OCI-LY1 (cell line): ENCODE measurements at regions not wholly inside any gene's neighbourhood (a gene's known extent, or its start where the extent isn't known, plus 50 kb on each side); places are given as distances from the start of the nearest gene placed in this dataset.
A peak's percentile ranks its signal among the peaks of the same experiment; 100 is the strongest.

Experiments used
- H2AFZ ChIP-seq: fragments of 200-600 bp; sonication (generic), shearing (Covaris generic); 2 replicates; pipeline ENCODE4 v1.6.0; 2014; ENCODE audit warnings: antibody characterized with exemption, mild to moderate bottlenecking, low read length
- H3F3A ChIP-seq: fragments of 200-600 bp; sonication (generic), shearing (Covaris generic); 2 replicates; pipeline ENCODE4 v1.6.0; 2014; ENCODE audit warnings: mild to moderate bottlenecking, antibody characterized with exemption, low read length, moderate library complexity; ENCODE audit not compliant: insufficient read depth
- H3K27ac ChIP-seq: fragments of 200-600 bp; sonication (generic); 2 replicates; pipeline ENCODE4 v1.5.1; 2014; ENCODE audit warnings: low read length, mixed run types, mild to moderate bottlenecking, low read depth; ENCODE audit not compliant: poor library complexity, severe bottlenecking
- H3K27me3 ChIP-seq: fragments of 200-600 bp; sonication (generic); 2 replicates; pipeline ENCODE4 v1.6.0; 2014; ENCODE audit warnings: antibody characterized with exemption, mild to moderate bottlenecking, low read length, moderate library complexity; ENCODE audit not compliant: insufficient read depth
- H3K36me3 ChIP-seq: fragments of 200-600 bp; sonication (generic); 2 replicates; pipeline ENCODE4 v1.6.1; 2014; ENCODE audit warnings: mild to moderate bottlenecking, antibody characterized with exemption, low read length, moderate library complexity, mixed read lengths; ENCODE audit not compliant: insufficient read depth
- H3K4me1 ChIP-seq: fragments of 200-600 bp; sonication (generic); 2 replicates; pipeline ENCODE4 v1.5.1; 2014; ENCODE audit warnings: mild to moderate bottlenecking, low read length, moderate library complexity; ENCODE audit not compliant: insufficient read depth, severe bottlenecking
- H3K4me2 ChIP-seq: fragments of 200-600 bp; sonication (generic), shearing (Covaris generic); 2 replicates; pipeline ENCODE4 v1.6.1; 2014; ENCODE audit warnings: low read length
- H3K4me3 ChIP-seq: fragments of 200-600 bp; sonication (generic); 2 replicates; pipeline ENCODE4 v1.5.1; 2014; ENCODE audit warnings: low read length, low read depth, mild to moderate bottlenecking, mixed read lengths; ENCODE audit not compliant: poor library complexity, severe bottlenecking
- H3K79me2 ChIP-seq: fragments of 200-600 bp; shearing (Covaris generic); 2 replicates; pipeline ENCODE4 v1.6.1; 2016; ENCODE audit warnings: mixed run types, low read length, mixed read lengths; ENCODE audit not compliant: insufficient read depth
- H3K9ac ChIP-seq: fragments of 200-600 bp; sonication (generic), shearing (Covaris generic); 2 replicates; pipeline ENCODE4 v1.6.1; 2014; ENCODE audit warnings: mild to moderate bottlenecking, low read length, mixed read lengths
- H3K9me2 ChIP-seq: fragments of 200-600 bp; sonication (generic), shearing (Covaris generic); 2 replicates; pipeline ENCODE4 v1.6.1; 2014; ENCODE audit warnings: low read depth, mild to moderate bottlenecking, low read length, mixed read lengths
- H3K9me3 ChIP-seq: fragments of 200-600 bp; shearing (Covaris generic); 2 replicates; pipeline ENCODE4 v1.6.1; 2014; ENCODE audit warnings: low read length, mixed read lengths
- H4K20me1 ChIP-seq: fragments of 200-600 bp; sonication (generic), shearing (Covaris generic); 2 replicates; pipeline ENCODE4 v1.6.0; 2016; ENCODE audit warnings: mild to moderate bottlenecking, low read length; ENCODE audit not compliant: insufficient read depth
- CTCF ChIP-seq: fragments of 200-600 bp; sonication (generic), shearing (Covaris generic); IDR thresholded peaks from 2 replicates; pipeline ENCODE4 v1.5.1; 2017; ENCODE audit warnings: mild to moderate bottlenecking, antibody characterized with exemption, low read length, moderate library complexity, mixed read lengths
- EZH2 ChIP-seq: fragments of 200-600 bp; sonication (generic), shearing (Covaris generic); IDR thresholded peaks from 2 replicates; pipeline ENCODE4 v1.8.0; 2017; ENCODE audit warnings: borderline replicate concordance, mixed run types, mild to moderate bottlenecking, antibody characterized with exemption, low read length, moderate library complexity, mixed read lengths

- Histone ChIP-seq H3K9me2 (no peaks in the 10 kb centered on the region), H3K9ac (no peak overlapping the region)
Observed at GRCh38 chr6:100259865-100260264, 204.9 kb downstream of the SIM1 start.

GRCh38 chr6:100258752-100259151 lies 206.0 kb downstream of the SIM1 start:
- Histone ChIP-seq H3K36me3 (no peaks in the 10 kb centered on the region), H3K4me2 (peak overlapping the region; percentile 5; the same call in 1 of the 2 replicates), H3K9me2 (no peaks in the 10 kb centered on the region), H3K4me3 (no peak overlapping the region), H3K27me3 (no peaks in the 10 kb centered on the region), H2AFZ (peak overlapping the region; percentile 91; the same call in 1 of the 2 replicates), H3K79me2 (no peaks in the 10 kb centered on the region), H3K4me1 (peaks cover 25% of the 10 kb centered on the region), H3K9ac (no peak overlapping the region), H3F3A (no peaks in the 10 kb centered on the region), H4K20me1 (no peaks in the 10 kb centered on the region), H3K27ac (peak overlapping the region; percentile 29), H3K9me3 (no peaks in the 10 kb centered on the region)
- TF ChIP-seq CTCF (no peak), EZH2 (no peak)

More at GRCh38 chr6:100259865-100260264, 204.9 kb downstream of the SIM1 start:
- Histone ChIP-seq H3K36me3 (no peaks in the 10 kb centered on the region), H4K20me1 (no peaks in the 10 kb centered on the region), H3K4me1 (peaks cover 25% of the 10 kb centered on the region), H3K4me3 (no peak overlapping the region), H3K79me2 (no peaks in the 10 kb centered on the region), H3K27ac (no peak overlapping the region), H3K27me3 (no peaks in the 10 kb centered on the region), H2AFZ (no peak overlapping the region), H3K9me3 (no peaks in the 10 kb centered on the region), H3K4me2 (no peak overlapping the region), H3F3A (no peaks in the 10 kb centered on the region)
- TF ChIP-seq CTCF (no peak), EZH2 (no peak)

- H3K9me3 ChIP-seq = no peaks in the 10 kb centered on the region
- peak overlapping the region; percentile 36 for H3K4me3 ChIP-seq
- H3F3A ChIP-seq = no peaks in the 10 kb centered on the region
- H3K79me2 ChIP-seq = no peaks in the 10 kb centered on the region
- H3K27ac ChIP-seq = no peak overlapping the region
- no peaks in the 10 kb centered on the region for H3K36me3 ChIP-seq
- H3K9me2 ChIP-seq = no peaks in the 10 kb centered on the region
- no peak for TF ChIP-seq EZH2
- peak; percentile 44; the same call in 1 of the 2 replicates for TF ChIP-seq CTCF
- peaks cover 25% of the 10 kb centered on the region for H3K4me1 ChIP-seq
- no peaks in the 10 kb centered on the region for H3K27me3 ChIP-seq
- no peaks in the 10 kb centered on the region for H4K20me1 ChIP-seq
- H3K4me2 ChIP-seq = peak overlapping the region; percentile 62
- peak overlapping the region; percentile 85 for H2AFZ ChIP-seq
- H3K9ac ChIP-seq = peak overlapping the region; percentile 17; the same call in 1 of the 2 replicates
Observed at GRCh38 chr6:100257793-100258395, 206.8 kb downstream of the SIM1 start.
